CD14-positive monocyte (primary cell): ENCODE measurements at regions not wholly inside any gene's neighbourhood (a gene's known extent, or its start where the extent isn't known, plus 50 kb on each side); places are given as distances from the start of the nearest gene placed in this dataset.

Experiments used
- DNase-seq, 3 donors: peaks; one replicate each; pipeline ENCODE4 v3.0.0-alpha.2; 2011 to 2022
- H2AFZ ChIP-seq: 2 replicates; pipeline ENCODE4 v1.6.0; 2012; ENCODE audit warnings: mild to moderate bottlenecking, low read depth, low read length, inconsistent platforms; ENCODE audit not compliant: insufficient read depth, poor library complexity, severe bottlenecking
- H3K27ac ChIP-seq, 2 donors: 1 replicate in 1 of 2; 2 replicates in 1 of 2; pipeline ENCODE4 v1.5.1; 2012 to 2013; ENCODE audit warnings: low read length in 2 of 2, control low read depth in 1 of 2, inconsistent platforms in 1 of 2, low read depth in 1 of 2, mild to moderate bottlenecking in 1 of 2
- H3K27me3 ChIP-seq, 2 donors: one replicate each; pipeline versions ENCODE4 v1.6.0 to v1.6.1; 2011 to 2013; ENCODE audit warnings: low read length in 2 of 2; ENCODE audit not compliant: control insufficient read depth in 2 of 2, insufficient read depth in 2 of 2
- H3K36me3 ChIP-seq, 2 donors: replicated peaks in 1 of 2; 1 replicate in 1 of 2; 2 replicates in 1 of 2; pipeline versions ENCODE4 v1.5.1 to v1.6.1; 2012 to 2013; ENCODE audit warnings: low read length in 2 of 2, control low read depth in 1 of 2, inconsistent platforms in 1 of 2, mild to moderate bottlenecking in 1 of 2; ENCODE audit not compliant: insufficient read depth in 2 of 2, control insufficient read depth in 1 of 2
- H3K4me1 ChIP-seq, 2 donors: 1 replicate in 1 of 2; 2 replicates in 1 of 2; pipeline versions ENCODE4 v1.5.1 to v1.6.1; 2012 to 2013; ENCODE audit warnings: low read length in 2 of 2, control low read depth in 1 of 2, inconsistent platforms in 1 of 2, mild to moderate bottlenecking in 1 of 2, moderate library complexity in 1 of 2; ENCODE audit not compliant: insufficient read depth in 2 of 2, control insufficient read depth in 1 of 2
- H3K4me2 ChIP-seq: replicated peaks from 2 replicates; pipeline ENCODE3; 2012; ENCODE audit warnings: low read length, moderate library complexity, mild to moderate bottlenecking; ENCODE audit not compliant: poor library complexity, severe bottlenecking; ENCODE audit errors: extremely low read depth
- H3K4me3 ChIP-seq, 3 experiments: fragments of 200-600 bp in 1 of 3; sonication (generic) in 1 of 3; replicated peaks in 1 of 3; 1 replicate in 2 of 3; 2 replicates in 1 of 3; pipeline ENCODE4 v1.5.1; 2011 to 2013; ENCODE audit warnings: low read length in 3 of 3, mild to moderate bottlenecking in 3 of 3, control low read depth in 2 of 3, low read depth in 2 of 3, inconsistent platforms in 1 of 3, moderate library complexity in 1 of 3
- H3K79me2 ChIP-seq: 2 replicates; pipeline ENCODE4 v1.6.0; 2012; ENCODE audit warnings: mild to moderate bottlenecking, control low read depth, inconsistent platforms, low read length, moderate library complexity; ENCODE audit not compliant: insufficient read depth
- H3K9ac ChIP-seq: 2 replicates; pipeline ENCODE4 v1.6.0; 2017; ENCODE audit warnings: low read length, mild to moderate bottlenecking; ENCODE audit not compliant: insufficient read depth, poor library complexity, severe bottlenecking
- H3K9me3 ChIP-seq, 2 donors: replicated peaks in 1 of 2; 1 replicate in 1 of 2; 2 replicates in 1 of 2; pipeline versions ENCODE4 v1.5.1 to v1.6.1; 2012 to 2013; ENCODE audit warnings: low read length in 2 of 2, control low read depth in 1 of 2; ENCODE audit not compliant: control insufficient read depth in 1 of 2, insufficient read depth in 1 of 2
- H4K20me1 ChIP-seq: 2 replicates; pipeline ENCODE4 v1.6.0; 2012; ENCODE audit warnings: mild to moderate bottlenecking, low read length, control low read depth, moderate library complexity; ENCODE audit not compliant: insufficient read depth
- H3K27ac Mint-ChIP-seq, 7 donors: one replicate each; pipeline ENCODE4 v1.8.0; 2020; ENCODE audit warnings: mild to moderate bottlenecking in 7 of 7, mixed read lengths in 7 of 7, moderate library complexity in 6 of 7, inconsistent platforms in 2 of 7
- H3K27me3 Mint-ChIP-seq, 3 donors: one replicate each; pipeline ENCODE4 v1.8.0; 2021 to 2022; ENCODE audit warnings: low read depth in 3 of 3, mild to moderate bottlenecking in 3 of 3, mixed read lengths in 3 of 3, moderate library complexity in 3 of 3, inconsistent platforms in 1 of 3
- H3K36me3 Mint-ChIP-seq, 2 donors: one replicate each; pipeline ENCODE4 v1.8.0; 2020; ENCODE audit warnings: mixed read lengths in 2 of 2, inconsistent platforms in 1 of 2, mild to moderate bottlenecking in 1 of 2
- H3K4me1 Mint-ChIP-seq: one replicate; pipeline ENCODE4 v1.8.0; 2020; ENCODE audit warnings: mild to moderate bottlenecking, mixed read lengths
- H3K4me3 Mint-ChIP-seq, 2 donors: one replicate each; pipeline ENCODE4 v1.8.0; 2020; ENCODE audit warnings: mild to moderate bottlenecking in 2 of 2, mixed read lengths in 2 of 2, moderate library complexity in 1 of 2
- H3K9me3 Mint-ChIP-seq, 7 donors: one replicate each; pipeline ENCODE4 v1.8.0; 2020 to 2022; ENCODE audit warnings: mixed read lengths in 7 of 7, mild to moderate bottlenecking in 6 of 7, moderate library complexity in 6 of 7, inconsistent platforms in 2 of 7
- WGBS: methylation state at CpG from one replicate; pipeline ENCODE4 v1.1.5; 2013; ENCODE audit warnings: missing lambda C conversion rate; ENCODE audit not compliant: insufficient coverage; 5-methylcytosine and 5-hydroxymethylcytosine counted together
- intact Hi-C, 2 donors: fragments of 100-400 bp; cut with micrococcal nuclease; formaldehyde crosslinking; loops; one replicate each; pipeline versions ENCODE4 v1.15.0 to v1.15.1; 2023
- TF ChIP-seq, protein P1 (sequence below): fragments of 200-600 bp; IDR thresholded peaks from one replicate; pipeline ENCODE4 v1.8.0; 2022; ENCODE audit warnings: antibody characterized with exemption, mild to moderate bottlenecking

DNA sequence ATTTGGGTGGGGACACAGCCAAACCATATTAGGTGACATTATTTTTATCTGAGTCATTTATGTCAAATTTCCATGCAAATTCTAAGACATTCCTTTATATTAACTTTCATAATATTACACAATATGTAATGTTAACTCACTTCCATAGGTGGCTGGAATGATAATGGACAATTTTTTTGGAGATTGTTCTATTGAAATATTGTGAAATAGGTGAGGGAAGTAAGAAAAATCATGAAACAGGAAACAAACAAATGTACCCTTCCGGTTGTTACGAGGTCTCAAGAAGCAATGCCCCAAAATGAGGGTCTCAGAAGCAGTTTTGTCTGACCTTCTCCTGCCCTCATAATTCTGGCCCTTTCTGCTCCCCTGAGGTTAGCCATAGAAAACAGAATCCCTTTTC is 306.5 kb downstream of the HDGFL1 start:
- Mint-ChIP-seq H3K9me3 (peaks cover 0 to 16% (median 12%) of the 10 kb centered on the region in 7 donors), H3K27ac (no peak overlapping the region), H3K4me1 (no peaks in the 10 kb centered on the region), H3K36me3 (no peaks in the 10 kb centered on the region), H3K27me3 (no peaks in the 10 kb centered on the region), H3K4me3 (no peak overlapping the region)
- Histone ChIP-seq H3K27me3 (no peaks in the 10 kb centered on the region), H3K79me2 (no peaks in the 10 kb centered on the region), H2AFZ (no peak overlapping the region), H3K4me3 (no peak overlapping the region), H4K20me1 (no peaks in the 10 kb centered on the region), H3K27ac (no peak overlapping the region), H3K4me1 (no peaks in the 10 kb centered on the region), H3K4me2 (no peak overlapping the region), H3K9me3 (peaks cover 0 to 8% of the 10 kb centered on the region in 2 donors), H3K9ac (no peak overlapping the region), H3K36me3 (no peaks in the 10 kb centered on the region)
- DNase-seq = no peak
- intact Hi-C loops = no loop called here
- TF ChIP-seq, protein P1, sequence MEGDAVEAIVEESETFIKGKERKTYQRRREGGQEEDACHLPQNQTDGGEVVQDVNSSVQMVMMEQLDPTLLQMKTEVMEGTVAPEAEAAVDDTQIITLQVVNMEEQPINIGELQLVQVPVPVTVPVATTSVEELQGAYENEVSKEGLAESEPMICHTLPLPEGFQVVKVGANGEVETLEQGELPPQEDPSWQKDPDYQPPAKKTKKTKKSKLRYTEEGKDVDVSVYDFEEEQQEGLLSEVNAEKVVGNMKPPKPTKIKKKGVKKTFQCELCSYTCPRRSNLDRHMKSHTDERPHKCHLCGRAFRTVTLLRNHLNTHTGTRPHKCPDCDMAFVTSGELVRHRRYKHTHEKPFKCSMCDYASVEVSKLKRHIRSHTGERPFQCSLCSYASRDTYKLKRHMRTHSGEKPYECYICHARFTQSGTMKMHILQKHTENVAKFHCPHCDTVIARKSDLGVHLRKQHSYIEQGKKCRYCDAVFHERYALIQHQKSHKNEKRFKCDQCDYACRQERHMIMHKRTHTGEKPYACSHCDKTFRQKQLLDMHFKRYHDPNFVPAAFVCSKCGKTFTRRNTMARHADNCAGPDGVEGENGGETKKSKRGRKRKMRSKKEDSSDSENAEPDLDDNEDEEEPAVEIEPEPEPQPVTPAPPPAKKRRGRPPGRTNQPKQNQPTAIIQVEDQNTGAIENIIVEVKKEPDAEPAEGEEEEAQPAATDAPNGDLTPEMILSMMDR = no peak
- WGBS = no CpG with 5 or more reads among the region's 2 CpGs

DNA sequence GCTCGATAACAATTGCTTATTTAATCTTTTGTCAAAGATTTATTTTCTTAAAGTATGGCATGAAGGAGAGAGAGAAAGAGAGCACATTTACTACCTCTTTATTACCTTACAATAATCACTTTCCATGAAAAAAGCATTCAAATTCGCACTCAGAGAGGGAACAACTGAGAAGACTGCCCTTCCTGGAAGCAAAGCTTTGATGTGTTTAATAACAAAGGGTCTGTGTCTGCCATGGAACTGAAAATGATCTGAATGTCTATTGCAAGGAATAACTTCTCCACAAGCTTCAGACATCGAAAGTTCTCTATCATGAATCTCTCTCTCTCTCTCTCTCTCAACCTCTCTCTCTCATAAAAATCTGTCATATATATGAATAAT is 308.9 kb downstream of the HDGFL1 start:
- Histone ChIP-seq H3K79me2 (no peaks in the 10 kb centered on the region), H3K4me3 (no peak overlapping the region), H3K36me3 (no peaks in the 10 kb centered on the region), H3K9ac (no peak overlapping the region), H3K27me3 (no peaks in the 10 kb centered on the region), H4K20me1 (no peaks in the 10 kb centered on the region), H3K4me1 (no peaks in the 10 kb centered on the region), H2AFZ (no peak overlapping the region), H3K9me3 (peaks cover 0 to 4% of the 10 kb centered on the region in 2 donors), H3K4me2 (no peak overlapping the region), H3K27ac (no peak overlapping the region)
- H3K4me1 Mint-ChIP-seq = no peaks in the 10 kb centered on the region
- H3K9me3 Mint-ChIP-seq = peaks cover 0 to 11% (median 10%) of the 10 kb centered on the region in 7 donors
- H3K27me3 Mint-ChIP-seq = no peaks in the 10 kb centered on the region
- H3K4me3 Mint-ChIP-seq = no peak overlapping the region
- intact Hi-C loops = no loop called here
- TF ChIP-seq, protein P1 = no peak
- H3K27ac Mint-ChIP-seq = no peak overlapping the region
- WGBS = no CpG with 5 or more reads among the region's 3 CpGs
- no peaks in the 10 kb centered on the region for H3K36me3 Mint-ChIP-seq
- DNase-seq = no peak
